ENCODE measurements at regions not wholly inside any gene's neighbourhood (a gene's known extent, or its start where the extent isn't known, plus 50 kb on each side); places are given as distances from the start of the nearest gene placed in this dataset.

- Mint-ChIP-seq H3K4me3 (ENCODE audit: low read depth) (no peak overlapping the region), H3K36me3 (ENCODE audit: low read depth) (no peaks in the 10 kb centered on the region), H3K27ac (no peak overlapping the region), H3K4me1 (ENCODE audit: low read depth) (no peaks in the 10 kb centered on the region), H3K27me3 (ENCODE audit: low read depth) (no peaks in the 10 kb centered on the region), H3K9me3 (peaks cover 29% of the 10 kb centered on the region)
- intact Hi-C loops (cut with micrococcal nuclease) = no loop called here
- DNase-seq (ENCODE audit: low spot score) = no peak
These were observed 393.7 kb downstream of the BCL11B start for GRCh38 chr14:98878282-98878681.

GRCh38 chr14:98886982-98887381 lies 385.0 kb downstream of the BCL11B start:
- no peaks in the 10 kb centered on the region for H3K36me3 Mint-ChIP-seq (ENCODE audit: low read depth)
- H3K4me1 Mint-ChIP-seq (ENCODE audit: low read depth) = no peaks in the 10 kb centered on the region
- intact Hi-C loops (cut with micrococcal nuclease) = no loop called here
- no peak overlapping the region for H3K4me3 Mint-ChIP-seq (ENCODE audit: low read depth)
- H3K27me3 Mint-ChIP-seq (ENCODE audit: low read depth) = no peaks in the 10 kb centered on the region
- DNase-seq (ENCODE audit: low spot score) = no peak
- no peak overlapping the region for H3K27ac Mint-ChIP-seq
- no peaks in the 10 kb centered on the region for H3K9me3 Mint-ChIP-seq

- no peak for DNase-seq (ENCODE audit: low spot score)
- H3K36me3 Mint-ChIP-seq (ENCODE audit: low read depth) = no peaks in the 10 kb centered on the region
- H3K4me1 Mint-ChIP-seq (ENCODE audit: low read depth) = no peaks in the 10 kb centered on the region
- intact Hi-C loops (cut with micrococcal nuclease) = no loop called here
- no peaks in the 10 kb centered on the region for H3K9me3 Mint-ChIP-seq
- H3K4me3 Mint-ChIP-seq (ENCODE audit: low read depth) = no peak overlapping the region
- H3K27ac Mint-ChIP-seq = no peak overlapping the region
- H3K27me3 Mint-ChIP-seq (ENCODE audit: low read depth) = no peaks in the 10 kb centered on the region
These were observed 383.7 kb downstream of the BCL11B start for GRCh38 chr14:98888281-98888680.

GRCh38 chr14:98888927-98889835 lies 382.8 kb downstream of the BCL11B start:
- DNase-seq (ENCODE audit: low spot score) = no peak
- intact Hi-C loops (cut with micrococcal nuclease) = no loop called here
- no peak overlapping the region for H3K27ac Mint-ChIP-seq

DNA sequence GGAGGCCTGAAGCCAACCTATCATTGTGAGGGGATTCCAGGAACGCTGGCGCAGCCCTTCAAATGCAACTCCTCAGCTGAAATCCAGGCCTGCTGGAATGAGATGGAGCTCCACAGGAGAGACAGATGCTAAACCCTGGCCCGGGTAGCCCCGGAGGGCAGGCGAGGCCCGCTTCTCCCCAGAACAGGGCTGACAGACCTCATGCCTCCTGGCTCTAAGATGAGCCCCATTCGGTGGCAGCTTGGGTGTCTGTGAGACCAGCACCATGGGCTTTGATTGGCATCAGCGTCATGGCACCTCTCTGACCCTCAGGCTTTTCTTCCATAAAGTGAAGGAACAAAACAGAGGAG lies 382.2 kb downstream of the BCL11B start:
- DNase-seq (ENCODE audit: low spot score) = no peak
- no peaks in the 10 kb centered on the region for H3K36me3 Mint-ChIP-seq (ENCODE audit: low read depth)
- intact Hi-C loops (cut with micrococcal nuclease) = no loop called here
- no peak overlapping the region for H3K4me3 Mint-ChIP-seq (ENCODE audit: low read depth)
- H3K27ac Mint-ChIP-seq = no peak overlapping the region
- H3K27me3 Mint-ChIP-seq (ENCODE audit: low read depth) = no peaks in the 10 kb centered on the region
- H3K4me1 Mint-ChIP-seq (ENCODE audit: low read depth) = no peaks in the 10 kb centered on the region
- no peaks in the 10 kb centered on the region for H3K9me3 Mint-ChIP-seq

More at GRCh38 chr14:98888927-98889835, 382.8 kb downstream of the BCL11B start:
- H3K36me3 Mint-ChIP-seq (ENCODE audit: low read depth) = no peaks in the 10 kb centered on the region
- H3K4me3 Mint-ChIP-seq (ENCODE audit: low read depth) = no peak overlapping the region
- no peaks in the 10 kb centered on the region for H3K4me1 Mint-ChIP-seq (ENCODE audit: low read depth)
- H3K27me3 Mint-ChIP-seq (ENCODE audit: low read depth) = no peaks in the 10 kb centered on the region
- H3K9me3 Mint-ChIP-seq = no peaks in the 10 kb centered on the region

GRCh38 chr14:98890556-98891340 lies 381.2 kb downstream of the BCL11B start:
- Mint-ChIP-seq H3K27ac (no peak overlapping the region), H3K27me3 (ENCODE audit: low read depth) (no peaks in the 10 kb centered on the region), H3K4me3 (ENCODE audit: low read depth) (no peak overlapping the region), H3K36me3 (ENCODE audit: low read depth) (no peaks in the 10 kb centered on the region), H3K9me3 (no peaks in the 10 kb centered on the region), H3K4me1 (ENCODE audit: low read depth) (no peaks in the 10 kb centered on the region)
- intact Hi-C loops (cut with micrococcal nuclease) = no loop called here
- no peak for DNase-seq (ENCODE audit: low spot score)

DNA sequence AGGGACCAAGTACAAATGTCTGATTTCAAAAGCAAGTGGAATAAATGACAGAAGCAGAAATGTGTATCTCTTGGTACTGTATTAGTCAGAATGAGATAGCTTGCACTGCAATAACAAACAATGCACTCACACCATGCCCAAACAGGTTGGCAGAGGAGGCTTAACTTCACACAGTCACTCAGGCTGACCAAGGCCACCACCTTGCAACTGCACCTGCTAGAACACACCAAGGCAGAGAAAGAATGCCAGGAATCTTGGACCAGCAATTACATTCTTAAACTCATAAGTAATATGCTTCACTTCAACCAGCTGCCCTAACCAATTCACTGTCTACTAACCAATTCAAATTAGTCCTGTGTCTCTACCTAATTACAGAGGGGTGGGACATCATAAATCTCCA lies 378.3 kb downstream of the BCL11B start:
- Mint-ChIP-seq H3K27me3 (ENCODE audit: low read depth) (no peaks in the 10 kb centered on the region), H3K4me3 (ENCODE audit: low read depth) (no peak overlapping the region), H3K9me3 (no peaks in the 10 kb centered on the region), H3K36me3 (ENCODE audit: low read depth) (no peaks in the 10 kb centered on the region), H3K27ac (no peak overlapping the region), H3K4me1 (ENCODE audit: low read depth) (no peaks in the 10 kb centered on the region)
- no peak for DNase-seq (ENCODE audit: low spot score)
- intact Hi-C loops (cut with micrococcal nuclease) = no loop called here

DNA sequence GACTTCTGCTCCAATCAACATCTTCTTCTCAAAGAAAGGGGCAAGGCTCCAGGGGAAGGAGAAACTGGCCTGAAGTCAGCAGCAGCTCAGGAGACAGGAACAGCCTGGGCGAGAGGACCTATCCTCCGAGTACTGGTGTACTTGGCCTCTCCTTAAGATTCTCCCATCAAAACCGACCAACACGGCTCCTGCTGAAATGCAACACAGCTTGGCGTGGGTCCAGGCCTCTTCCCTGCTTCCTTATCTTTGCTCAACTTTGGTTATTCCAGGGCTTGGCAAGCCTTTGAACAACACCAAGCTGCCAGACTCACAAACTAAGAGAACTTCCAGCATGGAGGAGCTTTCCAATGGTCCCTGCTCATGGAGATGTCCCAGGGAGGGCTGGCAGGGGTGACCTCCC lies 377.4 kb downstream of the BCL11B start:
- H3K9me3 Mint-ChIP-seq = no peaks in the 10 kb centered on the region
- DNase-seq (ENCODE audit: low spot score) = no peak
- H3K36me3 Mint-ChIP-seq (ENCODE audit: low read depth) = no peaks in the 10 kb centered on the region
- no peaks in the 10 kb centered on the region for H3K27me3 Mint-ChIP-seq (ENCODE audit: low read depth)
- no peak overlapping the region for H3K27ac Mint-ChIP-seq
- no peaks in the 10 kb centered on the region for H3K4me1 Mint-ChIP-seq (ENCODE audit: low read depth)
- H3K4me3 Mint-ChIP-seq (ENCODE audit: low read depth) = no peak overlapping the region
- intact Hi-C loops (cut with micrococcal nuclease) = no loop called here

DNA sequence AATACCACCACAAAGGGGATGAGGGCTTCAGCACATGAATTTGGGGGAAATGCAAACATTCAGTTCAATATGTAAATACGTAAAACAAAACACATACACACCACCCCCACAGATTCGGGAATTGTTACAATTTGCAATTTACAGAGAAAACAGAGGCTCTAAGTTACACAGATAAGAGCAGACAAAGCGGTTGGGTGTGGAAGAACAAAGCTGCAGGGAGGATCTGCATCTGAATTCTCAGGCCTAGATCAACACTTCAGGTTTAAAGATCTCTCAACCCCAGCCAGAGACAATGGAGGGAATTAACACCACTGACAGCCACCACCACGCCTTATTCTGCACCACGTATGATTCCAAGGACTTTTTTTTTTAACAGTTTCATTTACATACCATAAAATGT lies 375.5 kb downstream of the BCL11B start:
- Mint-ChIP-seq H3K4me3 (ENCODE audit: low read depth) (no peak overlapping the region), H3K4me1 (ENCODE audit: low read depth) (no peaks in the 10 kb centered on the region), H3K27ac (no peak overlapping the region), H3K9me3 (no peaks in the 10 kb centered on the region), H3K36me3 (ENCODE audit: low read depth) (no peaks in the 10 kb centered on the region), H3K27me3 (ENCODE audit: low read depth) (no peaks in the 10 kb centered on the region)
- no peak for DNase-seq (ENCODE audit: low spot score)
- intact Hi-C loops (cut with micrococcal nuclease) = no loop called here

GRCh38 chr14:98897605-98898309 lies 374.2 kb downstream of the BCL11B start:
- no peaks in the 10 kb centered on the region for H3K36me3 Mint-ChIP-seq (ENCODE audit: low read depth)

GRCh38 chr14:98899441-98899840 lies 372.6 kb downstream of the BCL11B start:
- H3K27ac Mint-ChIP-seq = no peak overlapping the region
- no peak overlapping the region for H3K4me3 Mint-ChIP-seq (ENCODE audit: low read depth)
- no peak for DNase-seq (ENCODE audit: low spot score)
- intact Hi-C loops (cut with micrococcal nuclease) = no loop called here
- no peaks in the 10 kb centered on the region for H3K27me3 Mint-ChIP-seq (ENCODE audit: low read depth)
- H3K4me1 Mint-ChIP-seq (ENCODE audit: low read depth) = no peaks in the 10 kb centered on the region
- no peaks in the 10 kb centered on the region for H3K9me3 Mint-ChIP-seq
- H3K36me3 Mint-ChIP-seq (ENCODE audit: low read depth) = no peaks in the 10 kb centered on the region

More at GRCh38 chr14:98897605-98898309, 374.2 kb downstream of the BCL11B start:
- Mint-ChIP-seq H3K9me3 (no peaks in the 10 kb centered on the region), H3K27me3 (ENCODE audit: low read depth) (no peaks in the 10 kb centered on the region), H3K4me3 (ENCODE audit: low read depth) (no peak overlapping the region), H3K27ac (no peak overlapping the region), H3K4me1 (ENCODE audit: low read depth) (no peaks in the 10 kb centered on the region)
- no peak for DNase-seq (ENCODE audit: low spot score)
- intact Hi-C loops (cut with micrococcal nuclease) = no loop called here

DNA sequence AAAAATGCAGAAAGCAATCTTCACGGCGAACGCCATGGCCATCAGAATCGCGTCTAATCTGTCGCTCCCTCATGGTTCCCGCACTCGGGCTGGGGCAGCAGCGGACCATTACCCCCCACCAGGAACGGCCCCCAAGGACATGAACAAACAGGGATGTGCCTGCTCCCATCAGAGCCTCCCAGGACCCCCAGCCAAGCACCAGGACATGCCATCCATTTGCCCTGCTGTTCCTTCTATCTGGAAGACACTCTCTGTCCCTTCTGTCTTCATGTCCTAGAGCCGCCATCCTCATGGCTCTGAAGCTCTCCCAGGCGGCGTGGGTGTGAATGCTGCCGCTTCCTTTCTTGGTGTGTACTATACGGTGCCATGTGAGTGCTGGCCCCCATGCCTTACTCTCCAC lies 371.8 kb downstream of the BCL11B start:
- Mint-ChIP-seq H3K36me3 (ENCODE audit: low read depth) (no peaks in the 10 kb centered on the region), H3K4me1 (ENCODE audit: low read depth) (no peaks in the 10 kb centered on the region), H3K4me3 (ENCODE audit: low read depth) (no peak overlapping the region), H3K9me3 (no peaks in the 10 kb centered on the region), H3K27me3 (ENCODE audit: low read depth) (no peaks in the 10 kb centered on the region), H3K27ac (no peak overlapping the region)
- DNase-seq (ENCODE audit: low spot score) = no peak
- intact Hi-C loops (cut with micrococcal nuclease) = no loop called here

- intact Hi-C loops (cut with micrococcal nuclease) = no loop called here
- H3K27ac Mint-ChIP-seq = no peak overlapping the region
These were observed 371.2 kb downstream of the BCL11B start for GRCh38 chr14:98900798-98901197.

More at GRCh38 chr14:98900798-98901197, 371.2 kb downstream of the BCL11B start:
- no peak overlapping the region for H3K4me3 Mint-ChIP-seq (ENCODE audit: low read depth)
- no peak for DNase-seq (ENCODE audit: low spot score)
- H3K4me1 Mint-ChIP-seq (ENCODE audit: low read depth) = no peaks in the 10 kb centered on the region
- no peaks in the 10 kb centered on the region for H3K36me3 Mint-ChIP-seq (ENCODE audit: low read depth)
- no peaks in the 10 kb centered on the region for H3K9me3 Mint-ChIP-seq
- no peaks in the 10 kb centered on the region for H3K27me3 Mint-ChIP-seq (ENCODE audit: low read depth)
